AG08396 (cell line): ENCODE measurements at regions not wholly inside any gene's neighbourhood (a gene's known extent, or its start where the extent isn't known, plus 50 kb on each side); places are given as distances from the start of the nearest gene placed in this dataset.
A peak's percentile ranks its signal among the peaks of the same experiment; 100 is the strongest.
"Not testable (repeated sequence)": the region's sequence is repeated elsewhere in the genome, so short reads cannot be mapped to it uniquely, and the experiment has no call there.

ENCODE experiments used
- DNase-seq: peaks from one replicate; pipeline ENCODE4 v3.0.0; 2012; ENCODE audit warnings: low spot score, mixed read lengths

DNA sequence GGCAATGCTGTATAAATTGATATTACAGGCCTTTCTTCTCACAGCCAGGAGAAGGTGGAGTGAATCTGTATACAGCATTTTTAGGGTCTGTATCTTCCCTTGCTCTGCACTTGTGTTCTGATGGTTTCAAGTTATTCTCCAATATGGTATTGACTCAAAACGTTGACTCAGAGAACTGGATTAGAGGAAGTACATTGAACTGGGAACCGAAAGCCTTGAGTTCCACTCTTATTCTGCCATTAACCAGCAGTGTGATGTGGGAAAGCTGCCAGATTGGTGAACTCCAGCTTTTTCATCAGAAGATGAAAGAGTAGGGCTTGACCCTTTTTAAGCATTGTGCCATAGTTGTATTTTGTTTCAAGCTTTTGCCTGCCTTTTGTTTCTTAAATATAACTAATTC lies 167.7 kb downstream of the SPRY2 start:
- DNase-seq, result no peak

DNA sequence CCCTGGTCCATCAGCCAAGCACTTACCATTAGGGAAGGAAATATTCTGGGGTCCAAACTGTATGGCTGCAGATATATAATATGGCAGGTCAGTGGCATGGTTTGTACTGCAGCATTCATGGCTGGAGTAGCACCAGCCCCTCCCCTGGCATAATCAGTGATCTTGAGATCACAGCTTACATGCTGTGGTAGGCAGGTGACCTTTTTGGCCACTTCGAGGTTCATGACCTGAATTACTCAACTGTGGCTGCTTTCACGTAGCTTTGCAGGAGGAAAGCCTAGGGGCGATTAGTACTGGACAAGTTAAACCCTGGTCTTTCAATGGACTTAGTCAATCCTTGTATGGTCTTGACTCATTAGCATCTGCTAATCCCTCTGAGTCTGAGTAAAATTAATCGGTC lies 169.8 kb downstream of the SPRY2 start:
- no peak for DNase-seq

DNA sequence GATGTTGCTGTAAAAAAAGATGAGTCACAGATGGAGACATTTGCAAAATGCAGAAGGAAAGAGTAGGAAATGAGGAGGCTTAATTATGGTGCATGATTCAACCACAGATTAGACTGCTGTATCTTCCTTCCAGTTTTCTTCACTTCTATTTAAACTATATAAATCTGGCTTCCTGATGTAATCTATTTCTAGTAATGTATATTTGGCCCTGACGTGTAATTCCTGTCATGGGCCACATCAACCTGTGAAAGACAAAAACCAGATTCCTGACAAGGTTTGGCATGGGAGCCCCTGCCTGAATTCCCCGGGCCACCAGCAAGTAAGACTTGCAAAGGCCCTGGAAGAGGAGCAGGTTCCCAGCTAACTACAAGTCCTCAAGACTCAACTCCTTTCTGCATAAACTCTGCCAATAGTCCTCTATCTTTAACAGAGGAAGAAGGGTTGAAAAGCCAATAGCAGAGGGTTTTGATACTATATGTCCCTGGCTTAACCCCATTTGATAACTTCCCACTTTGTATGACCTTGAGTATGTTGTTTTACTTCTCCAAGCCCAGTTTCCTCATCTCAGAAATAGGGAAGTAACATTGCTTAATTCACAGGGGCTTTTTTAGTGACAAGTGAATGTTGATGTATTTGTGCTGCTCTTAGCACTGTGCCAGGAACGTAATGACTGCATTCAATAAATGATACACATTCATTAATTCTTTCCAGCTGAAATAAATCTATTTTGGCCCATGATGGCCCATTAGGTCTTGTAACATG lies 172.7 kb downstream of the SPRY2 start:
- no peak for DNase-seq

DNA sequence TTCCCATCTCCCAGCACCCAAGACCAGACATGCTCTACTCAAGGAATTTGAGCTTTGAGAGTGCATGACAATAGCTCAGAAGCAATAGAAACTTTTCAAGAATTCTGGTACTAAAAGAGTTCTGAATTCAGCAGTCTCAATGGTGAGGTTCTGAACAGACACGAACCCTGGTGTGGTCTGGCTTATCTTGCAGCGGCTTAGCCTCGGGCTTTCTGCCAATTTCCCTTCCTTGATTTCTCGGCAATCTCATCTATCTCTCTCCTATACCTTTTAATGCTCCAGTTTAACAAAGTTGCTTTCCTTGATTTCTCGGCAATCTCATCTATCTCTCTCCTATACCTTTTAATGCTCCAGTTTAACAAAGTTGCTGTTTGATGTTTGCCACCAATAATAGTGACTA lies 174.6 kb downstream of the SPRY2 start:
- no peak for DNase-seq

DNA sequence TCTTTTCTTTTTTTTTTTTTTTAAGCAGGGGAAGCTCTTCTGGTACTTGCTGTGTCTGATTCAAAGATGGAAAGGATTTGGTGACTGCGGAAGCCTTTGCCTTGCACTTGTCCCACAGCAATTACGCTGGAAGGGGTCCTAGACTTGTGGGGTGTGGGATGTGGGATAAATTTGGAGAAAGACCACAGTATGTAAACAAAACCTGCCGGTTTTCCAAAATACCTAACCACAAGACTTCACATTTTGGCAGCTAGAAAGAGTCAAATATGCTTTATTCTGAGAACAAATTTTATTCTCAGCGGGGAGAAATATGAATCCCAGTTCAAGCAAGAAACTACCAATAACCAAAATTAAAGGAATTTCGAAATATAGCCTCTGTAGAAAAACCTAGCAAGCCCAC lies 176.5 kb downstream of the SPRY2 start:
- no peak for DNase-seq

DNA sequence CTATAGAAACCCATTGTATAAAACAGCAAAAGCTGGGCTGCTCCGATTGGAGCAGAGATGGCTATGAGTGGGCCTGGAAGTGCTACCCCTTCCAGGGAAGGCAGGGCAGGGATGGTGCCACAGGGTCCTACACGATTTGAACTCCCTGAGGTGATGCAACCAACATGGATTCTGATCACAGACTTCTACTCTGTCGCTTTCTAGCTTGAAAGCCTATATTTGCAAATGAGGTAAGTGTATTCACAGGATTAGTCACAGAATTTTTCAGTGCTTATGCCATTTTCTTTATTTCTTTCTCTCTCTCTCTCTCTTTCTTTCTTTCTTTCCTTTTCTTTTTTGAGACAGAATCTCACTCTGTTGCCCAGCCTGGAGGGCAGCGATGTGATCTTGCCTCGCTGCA lies 179.0 kb downstream of the SPRY2 start:
- DNase-seq, result no peak

DNA sequence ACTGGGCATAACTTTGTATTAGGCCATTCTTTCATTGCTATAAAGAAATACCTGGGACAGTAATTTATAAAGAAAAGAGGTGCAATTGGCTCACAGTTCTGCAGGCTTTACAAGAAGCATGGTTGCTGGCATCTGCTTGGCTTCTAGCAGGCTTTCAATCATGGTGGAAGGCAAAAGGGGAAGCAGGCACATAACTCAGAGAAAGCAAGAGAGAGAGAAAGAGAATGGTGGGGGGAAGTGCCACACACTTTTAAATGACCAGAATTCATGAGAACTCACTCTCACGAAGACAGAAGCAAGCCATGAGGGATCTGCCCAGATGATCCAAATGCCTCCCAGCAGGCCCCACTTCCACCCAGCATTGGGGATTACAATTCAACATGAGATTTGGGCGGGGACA lies 179.7 kb downstream of the SPRY2 start:
- no peak for DNase-seq

DNA sequence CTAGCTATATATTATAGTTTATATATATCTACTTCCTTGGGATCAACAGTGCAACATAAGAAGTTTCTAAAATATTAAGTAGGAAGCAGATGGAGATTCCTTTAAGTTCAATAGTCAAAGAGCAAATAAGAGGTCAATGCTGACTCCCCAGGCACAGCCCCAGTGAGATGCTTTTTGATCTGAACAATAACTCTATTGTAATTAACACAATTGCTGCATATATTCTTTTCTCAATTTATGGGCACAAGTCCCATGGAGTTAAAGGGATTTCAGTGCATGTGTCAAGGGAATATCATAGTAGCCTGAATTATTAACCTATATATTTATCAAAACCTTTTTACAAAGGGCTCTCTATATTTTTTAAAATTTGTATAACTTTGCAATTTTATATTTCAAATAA lies 180.8 kb downstream of the SPRY2 start:
- no peak for DNase-seq

DNA sequence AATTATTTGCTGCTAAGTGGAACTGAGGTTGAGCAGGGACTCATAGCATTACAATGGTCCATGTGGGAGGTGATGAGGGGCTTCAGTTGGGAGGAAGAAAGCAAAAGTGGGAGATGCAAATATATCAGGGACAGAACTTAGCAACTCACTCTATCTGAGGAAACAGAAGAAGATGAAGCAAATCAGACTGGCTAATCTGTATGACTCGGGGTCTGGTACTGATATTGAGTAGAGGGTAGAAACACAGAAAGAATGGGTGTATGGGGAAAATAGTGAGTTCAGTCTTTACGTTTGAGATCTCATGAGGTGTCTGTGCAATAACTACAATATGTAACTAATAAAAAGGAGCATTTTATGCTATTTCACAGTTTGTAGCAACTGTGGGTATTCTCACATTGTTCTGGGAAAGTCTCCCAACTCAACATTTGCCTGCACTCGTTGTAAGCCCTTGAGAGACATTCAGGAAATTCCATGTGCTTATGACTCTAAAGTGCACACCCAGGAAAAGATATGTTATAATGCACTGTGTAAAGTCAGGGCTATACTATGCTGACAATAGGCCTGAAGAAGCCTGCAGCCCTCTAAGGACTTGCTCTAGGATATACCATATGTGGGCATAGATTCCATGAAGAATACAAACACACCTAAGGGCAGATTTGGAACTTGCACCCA lies 183.5 kb downstream of the SPRY2 start:
- DNase-seq, result no peak

DNA sequence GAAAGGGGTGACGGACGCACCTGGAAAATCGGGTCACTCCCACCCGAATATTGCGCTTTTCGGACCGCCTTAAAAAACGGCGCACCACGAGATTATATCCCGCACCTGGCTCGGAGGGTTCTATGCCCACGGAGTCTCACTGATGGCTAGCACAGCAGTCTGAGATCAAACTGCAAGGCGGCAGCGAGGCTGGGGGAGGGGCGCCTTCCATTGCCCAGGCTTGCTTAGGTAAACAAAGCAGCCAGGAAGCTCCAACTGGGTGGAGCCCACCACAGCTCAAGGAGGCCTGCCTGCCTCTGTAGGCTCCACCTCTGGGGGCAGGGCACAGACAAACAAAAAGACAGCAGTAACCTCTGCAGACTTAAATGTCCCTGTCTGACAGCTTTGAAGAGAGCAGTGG lies 188.8 kb downstream of the SPRY2 start:
- not testable (repeated sequence) for DNase-seq

DNA sequence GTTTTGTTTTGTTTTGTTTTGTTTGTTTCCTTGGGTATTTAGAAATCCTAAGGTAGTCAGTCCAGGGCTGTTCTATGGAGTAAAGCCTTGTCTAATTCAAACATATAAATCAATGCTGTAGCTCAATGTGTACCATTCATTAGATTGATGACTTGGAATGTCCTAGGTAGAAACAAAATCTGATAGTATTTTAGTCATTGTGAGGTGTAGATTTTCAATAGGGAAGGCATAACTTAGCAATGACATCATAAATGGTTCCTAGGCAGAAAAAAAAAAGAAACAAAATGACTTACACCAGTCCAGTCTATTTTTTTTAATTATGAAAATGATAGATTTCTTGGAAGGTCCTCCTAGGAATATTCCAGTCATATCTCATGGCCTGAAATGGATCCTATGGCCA lies 189.9 kb downstream of the SPRY2 start:
- DNase-seq, result no peak

DNA sequence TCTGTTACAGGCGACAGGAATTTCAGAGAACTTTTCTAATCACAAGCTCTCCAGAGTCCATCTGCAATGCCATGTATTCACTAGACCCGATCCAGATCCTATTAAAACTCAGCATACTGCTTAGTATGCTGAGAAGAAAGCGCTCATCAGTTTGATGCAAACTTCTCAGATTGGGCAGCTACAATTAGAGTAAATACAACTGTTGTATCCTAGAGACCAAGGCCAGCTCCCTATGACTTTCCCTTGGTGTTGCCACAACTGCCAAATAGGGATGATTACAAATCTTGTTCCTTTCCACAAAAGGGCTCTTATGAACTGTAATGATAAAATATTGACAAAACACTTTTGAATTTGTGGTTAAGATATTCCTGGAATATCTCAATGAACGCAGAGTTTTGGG lies 191.2 kb downstream of the SPRY2 start:
- DNase-seq, result no peak

DNA sequence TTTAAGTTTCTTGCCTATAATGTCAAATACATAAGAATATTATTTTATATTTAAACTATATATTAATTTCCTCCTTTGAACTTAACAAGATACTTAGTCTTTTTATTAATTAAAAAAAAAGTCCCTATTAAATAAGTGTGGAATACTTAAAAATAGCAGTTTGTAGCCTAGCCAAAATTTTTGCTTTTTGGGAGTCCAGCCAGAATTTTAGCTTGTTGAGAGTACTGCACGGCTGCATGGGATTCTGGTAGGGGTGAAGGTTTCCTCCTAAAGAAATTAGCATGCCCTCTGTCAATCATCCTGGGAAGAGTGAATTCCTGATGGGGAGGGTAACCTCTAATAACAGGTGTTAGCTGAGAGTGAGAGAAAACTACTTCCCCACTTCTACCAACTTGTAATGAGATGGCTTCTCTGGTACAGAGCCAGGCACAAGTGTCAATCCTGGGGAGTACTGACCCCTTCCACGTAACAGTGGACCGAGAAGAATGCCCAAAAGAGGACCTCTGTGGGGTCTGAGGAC lies 195.7 kb downstream of the SPRY2 start:
- no peak for DNase-seq

DNA sequence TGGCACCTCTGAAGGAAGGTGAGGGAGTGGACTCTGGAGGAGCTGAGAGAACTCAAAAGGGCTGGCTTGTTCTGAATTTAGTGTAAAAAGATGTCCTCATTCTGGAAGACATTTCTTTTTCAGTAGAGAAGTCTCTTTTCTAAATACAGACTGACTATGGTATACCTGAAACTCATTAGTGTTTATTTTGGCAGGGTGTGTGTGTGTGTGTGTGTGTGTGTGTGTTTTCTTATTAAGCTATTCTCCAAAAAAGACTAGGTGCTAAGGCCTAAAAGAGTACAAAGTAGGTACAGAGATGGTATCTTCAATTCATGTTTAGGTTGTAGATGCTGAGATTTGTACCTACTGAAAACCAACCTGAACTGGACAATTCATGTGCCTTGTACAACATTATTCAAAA lies 196.4 kb downstream of the SPRY2 start:
- DNase-seq, result no peak

DNA sequence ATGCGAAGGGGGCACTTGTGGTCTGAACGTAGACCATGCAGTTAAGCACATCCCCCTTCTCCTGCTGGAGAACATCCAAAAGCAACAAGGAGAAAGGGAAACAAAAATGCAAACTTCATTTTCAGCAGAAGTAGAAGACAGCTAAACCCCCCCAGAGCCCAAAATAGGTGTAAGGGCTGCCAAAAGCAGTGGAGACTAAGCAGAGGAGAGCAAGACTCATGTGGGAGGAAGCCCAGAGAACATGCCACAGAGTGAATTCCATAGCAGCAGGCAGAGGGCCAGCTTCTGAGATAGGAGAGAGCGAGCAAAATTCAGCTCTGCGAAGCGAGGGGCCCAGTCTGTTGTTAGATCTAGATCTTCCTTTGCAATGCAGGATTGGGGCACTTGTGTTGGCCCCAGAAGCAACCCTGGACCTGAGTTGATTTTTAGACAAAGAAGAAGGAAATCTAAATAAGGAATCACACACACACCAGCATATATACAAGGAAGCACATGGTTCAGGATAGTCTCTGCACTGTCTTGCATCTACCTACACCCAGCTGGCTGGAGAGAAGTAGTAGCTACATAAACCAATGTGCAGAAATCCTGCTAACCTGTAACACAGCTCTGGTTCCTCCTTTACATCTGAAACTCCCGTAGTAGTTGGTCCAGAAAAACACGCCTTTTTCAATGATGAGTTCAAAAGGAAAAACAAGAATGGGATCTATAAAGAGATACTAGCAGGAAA lies 199.6 kb downstream of the SPRY2 start:
- peak; percentile 69 for DNase-seq

DNA sequence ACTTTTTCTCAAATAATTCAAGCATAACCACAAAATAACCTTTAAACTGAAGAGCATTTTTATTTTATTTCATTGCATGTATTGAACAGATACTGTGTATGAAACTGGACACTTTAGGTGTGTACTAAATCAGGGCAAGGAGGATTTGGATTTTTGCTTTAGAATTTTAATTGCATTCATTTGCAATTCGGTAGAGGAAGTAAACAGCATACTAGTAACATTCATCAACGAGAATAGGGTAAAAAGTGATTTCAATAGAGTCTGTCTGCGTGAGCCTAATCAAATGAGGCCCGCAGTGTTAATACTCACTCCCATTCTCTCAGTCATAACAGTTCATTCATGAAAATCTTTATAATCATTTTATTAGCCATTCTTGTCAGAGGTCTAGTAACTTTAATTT lies 200.2 kb downstream of the SPRY2 start:
- DNase-seq, result no peak

DNA sequence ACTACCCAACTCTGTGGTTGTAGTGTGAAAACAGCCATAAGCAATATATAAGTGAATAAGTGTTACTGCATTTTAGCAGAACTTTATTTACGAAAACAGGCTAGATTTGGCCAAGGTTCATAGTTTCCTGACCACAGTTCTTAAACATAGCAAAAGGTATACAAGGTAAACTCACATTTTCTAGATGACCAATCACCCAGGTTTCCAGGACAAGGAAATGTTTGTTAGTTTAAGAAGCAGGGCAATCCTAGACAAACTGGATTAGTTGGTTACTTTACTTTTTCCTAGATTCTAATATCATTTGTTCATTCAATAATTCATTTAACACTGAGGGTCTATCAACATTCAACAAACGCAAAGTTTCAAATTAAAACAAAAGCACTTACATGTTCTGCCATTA lies 201.7 kb downstream of the SPRY2 start:
- DNase-seq, result no peak

DNA sequence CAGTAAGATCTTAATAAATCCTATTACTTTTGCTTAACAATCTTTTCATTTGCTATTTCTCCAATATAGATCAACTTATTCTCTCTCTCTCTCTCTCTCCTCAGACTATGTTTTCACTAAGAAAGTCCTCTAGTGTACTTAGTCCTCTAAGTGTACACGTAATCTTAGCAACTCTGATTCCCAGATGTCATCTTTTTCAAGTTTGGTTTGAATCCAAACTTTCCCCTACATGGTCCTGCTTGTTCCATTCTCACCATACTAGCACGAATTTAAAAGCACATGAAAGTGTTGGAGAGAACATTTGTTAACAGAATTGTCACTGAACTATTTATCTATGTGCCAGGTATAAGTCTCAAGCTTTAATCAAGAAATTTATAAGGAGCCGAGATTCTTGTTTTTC lies 202.9 kb downstream of the SPRY2 start:
- DNase-seq, result no peak

DNA sequence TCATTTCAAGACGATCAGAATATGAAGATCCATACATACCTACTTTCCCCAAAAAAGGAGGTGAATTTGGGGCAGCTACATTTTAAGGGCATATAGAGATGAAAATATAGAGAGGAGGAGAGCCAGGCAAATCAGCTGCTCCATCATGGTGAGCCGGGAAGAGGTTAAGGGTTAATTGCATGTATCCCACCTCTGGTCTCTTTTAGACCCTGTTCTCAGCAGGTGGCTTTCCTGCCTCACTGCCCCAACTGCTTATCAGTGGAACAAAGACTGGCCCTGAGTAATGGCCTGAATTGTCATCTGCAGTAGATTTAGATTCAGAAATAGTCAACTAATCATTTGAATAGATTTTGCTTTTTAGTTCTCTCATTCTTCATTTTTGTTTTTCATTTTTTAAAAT lies 206.6 kb downstream of the SPRY2 start:
- no peak for DNase-seq

DNA sequence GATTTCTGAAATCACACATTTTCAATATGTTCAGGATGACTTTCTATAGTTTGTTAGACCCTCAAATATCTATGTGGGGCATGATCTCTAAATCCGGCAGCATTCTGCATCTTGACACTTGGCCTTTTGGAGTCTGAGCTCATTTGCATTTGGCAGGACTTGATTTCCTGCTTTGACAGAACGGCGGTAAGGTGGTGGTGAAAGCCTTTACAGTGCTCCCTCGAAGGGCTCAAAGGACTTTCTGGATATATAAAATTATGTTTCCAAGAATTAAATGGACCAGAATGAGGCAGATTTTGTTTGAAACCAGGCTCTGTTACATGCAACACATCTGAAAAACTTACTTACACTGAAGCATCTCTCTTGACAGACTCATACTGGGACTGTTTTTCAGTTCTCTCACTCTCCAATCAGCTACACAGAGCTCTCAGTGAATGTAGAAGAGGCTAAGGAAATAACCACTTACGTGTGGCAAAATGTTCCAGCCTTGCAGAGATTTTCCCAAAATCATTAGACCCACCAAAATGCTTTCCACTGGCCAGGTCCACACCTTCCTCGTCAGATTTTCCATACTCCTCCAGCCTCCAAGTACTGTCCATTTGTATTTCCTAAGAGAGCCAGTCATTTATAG lies 207.2 kb downstream of the SPRY2 start:
- DNase-seq, result no peak

DNA sequence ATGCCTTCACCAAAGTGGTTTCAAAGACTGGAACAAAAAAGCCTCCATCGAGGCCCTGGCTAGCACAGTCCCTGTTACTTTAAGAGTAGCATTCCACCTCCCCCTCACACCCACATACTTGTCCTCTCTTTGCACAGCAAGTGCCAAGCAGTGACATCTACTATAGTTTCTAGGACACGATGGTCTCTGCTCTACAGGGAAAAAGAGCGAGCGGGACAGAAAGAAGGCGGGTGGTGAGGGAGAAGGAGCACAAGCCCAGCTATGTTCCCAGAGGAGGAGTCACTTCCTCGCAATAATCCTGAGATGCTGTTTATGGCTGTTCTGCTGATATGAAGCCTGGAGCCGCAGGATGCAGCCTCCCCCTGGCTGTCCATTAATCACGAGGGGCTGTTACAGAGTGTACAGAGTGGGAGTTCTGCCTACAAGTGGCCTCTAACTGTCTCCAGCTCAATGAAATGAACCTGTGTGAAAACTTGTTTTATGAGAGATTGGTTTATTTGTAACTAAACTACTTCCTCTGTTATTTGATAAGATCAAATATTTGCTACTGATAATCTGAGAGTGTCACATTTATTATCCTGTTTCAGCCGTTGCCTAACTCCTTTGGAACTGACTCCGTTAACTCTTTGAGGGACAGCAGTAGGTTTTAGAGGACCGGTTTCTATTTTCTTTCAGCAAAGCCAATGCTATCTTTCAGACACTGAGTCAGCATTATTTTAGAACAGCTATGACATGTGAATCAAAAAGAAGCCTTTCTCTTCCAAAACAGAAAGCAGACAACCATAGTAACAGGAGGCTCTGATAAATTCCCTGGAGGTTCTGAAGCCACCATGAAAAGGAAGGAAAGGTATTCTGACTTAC lies 208.0 kb downstream of the SPRY2 start:
- DNase-seq, result no peak

DNA sequence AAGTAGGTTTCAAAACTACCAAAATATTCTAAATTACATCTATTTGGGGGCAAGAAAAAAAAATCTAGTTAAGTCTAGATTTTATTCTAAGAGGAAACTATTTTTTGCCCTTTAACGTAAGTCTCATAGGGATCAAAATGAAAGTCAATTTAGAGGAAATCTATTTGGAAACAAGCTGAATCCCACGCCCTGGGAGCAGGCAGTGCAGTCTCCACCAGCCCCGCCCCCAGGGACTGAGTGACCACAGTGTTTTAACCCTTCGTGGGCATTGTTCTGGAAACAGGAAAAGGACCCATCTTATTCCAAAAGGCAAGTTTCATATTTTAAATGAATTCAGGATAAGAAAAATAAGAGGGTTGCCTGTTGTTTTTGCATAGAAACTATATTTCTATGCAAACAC lies 209.7 kb downstream of the SPRY2 start:
- DNase-seq, result peak; percentile 72
